ENCODE measurements at regions not wholly inside any gene's neighbourhood (a gene's known extent, or its start where the extent isn't known, plus 50 kb on each side); places are given as distances from the start of the nearest gene placed in this dataset.

DNA sequence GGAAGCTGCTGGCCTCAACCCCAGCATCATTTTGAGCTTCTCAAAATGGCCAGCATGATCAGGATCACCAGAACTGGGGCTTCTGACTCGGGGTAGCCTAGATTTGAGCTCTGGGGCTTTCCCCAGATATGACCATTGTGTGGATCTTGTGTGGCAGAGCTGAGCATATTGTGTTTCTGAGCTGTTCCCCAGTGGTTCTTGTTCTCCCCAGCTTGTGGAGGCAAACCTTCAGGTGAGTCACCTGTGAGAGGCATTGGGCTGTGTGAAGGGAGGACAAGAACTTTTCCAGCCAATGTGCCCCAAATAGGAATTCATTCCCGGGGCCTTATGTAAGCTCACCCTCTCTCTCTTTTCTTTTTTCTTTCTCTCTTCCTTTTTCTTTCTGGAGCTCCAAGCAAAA lies 80.7 kb upstream of the PITX1 start:
- Histone ChIP-seq H2AFZ (ENCODE audit: low read depth) (no peak overlapping the region), H3K36me3 (replicated peaks in 1 of 2; ENCODE audit: control insufficient read depth in 1 of 2, insufficient read depth in 2 of 2, low read length in 1 of 2) (no peaks in the 10 kb centered on the region), H3K9me3 (no peaks in the 10 kb centered on the region), H3K27ac (ENCODE audit: low read depth in 2 of 2, low read length in 1 of 2) (no peak overlapping the region), H4K20me1 (ENCODE audit: insufficient read depth) (no peaks in the 10 kb centered on the region), H3K9ac (no peak overlapping the region), H3F3A (replicated peaks; ENCODE audit: insufficient read depth) (no peaks in the 10 kb centered on the region), H3K27me3 (ENCODE audit: insufficient read depth) (peaks cover 5% of the 10 kb centered on the region; the same call in 1 of the 2 replicates), H3K4me1 (ENCODE audit: control insufficient read depth in 1 of 2, insufficient read depth in 2 of 2, low read depth in 1 of 2, low read length in 1 of 2) (no peaks in the 10 kb centered on the region; a peak in 1 of 4 replicates), H3K4me2 (no peak overlapping the region), H3K79me2 (ENCODE audit: insufficient read depth) (no peaks in the 10 kb centered on the region), H3K9me2 (no peaks in the 10 kb centered on the region), H3K4me3 (ENCODE audit: low read depth in 2 of 2, low read length in 1 of 2) (no peak overlapping the region)
- CTCF ChIA-PET: interaction anchor here (0.6 to 0.8 kb wide), 2 partner anchors 15 to 164 kb away, joined by 3 read pairs; no protein-coding TSS in a partner anchor
- whole genome bisulfite sequencing (ENCODE audit: low lambda C conversion rate): 36% methylated on average over 2 of the region's 2 CpGs
- TF ChIP-seq CHD2 (IDR thresholded peaks at IDR 0.05; ENCODE audit: low read length, partially characterized antibody) (no peak), TAF1 (IDR thresholded peaks at IDR 0.05; ENCODE audit: borderline replicate concordance, low read depth, low read length) (no peak), POLR2AphosphoS5 (IDR thresholded peaks at IDR 0.05; ENCODE audit: low read depth, low read length) (no peak), RXRA (IDR thresholded peaks at IDR 0.05; ENCODE audit: borderline replicate concordance, low read depth) (no peak), RFX5 (IDR thresholded peaks at IDR 0.05; ENCODE audit: low read length) (no peak), SIN3A (IDR thresholded peaks at IDR 0.05; ENCODE audit: borderline replicate concordance, low read depth, low read length) (no peak), RCOR1 (IDR thresholded peaks at IDR 0.05; ENCODE audit: low read length) (no peak), EZH2phosphoT487 (IDR thresholded peaks at IDR 0.05; ENCODE audit: borderline replicate concordance, low read depth) (no peak), NRF1 (IDR thresholded peaks at IDR 0.05; ENCODE audit: low read depth, low read length) (no peak), SMC3 (IDR thresholded peaks at IDR 0.05; ENCODE audit: low read depth, low read length) (no peak), TCF12 (IDR thresholded peaks at IDR 0.05) (no peak), FOSL2 (IDR thresholded peaks at IDR 0.05; ENCODE audit: borderline replicate concordance, low read depth) (no peak), MEF2A (IDR thresholded peaks at IDR 0.05; ENCODE audit: borderline replicate concordance, low read depth) (no peak), ELF1 (IDR thresholded peaks at IDR 0.05) (no peak), JUND (IDR thresholded peaks at IDR 0.05) (no peak), YY1 (IDR thresholded peaks at IDR 0.05; ENCODE audit: low read depth) (no peak), PBX3 (IDR thresholded peaks at IDR 0.05) (no peak), GABPA (IDR thresholded peaks at IDR 0.05; ENCODE audit: low read depth) (no peak)
- TF ChIP-seq, protein P1, sequence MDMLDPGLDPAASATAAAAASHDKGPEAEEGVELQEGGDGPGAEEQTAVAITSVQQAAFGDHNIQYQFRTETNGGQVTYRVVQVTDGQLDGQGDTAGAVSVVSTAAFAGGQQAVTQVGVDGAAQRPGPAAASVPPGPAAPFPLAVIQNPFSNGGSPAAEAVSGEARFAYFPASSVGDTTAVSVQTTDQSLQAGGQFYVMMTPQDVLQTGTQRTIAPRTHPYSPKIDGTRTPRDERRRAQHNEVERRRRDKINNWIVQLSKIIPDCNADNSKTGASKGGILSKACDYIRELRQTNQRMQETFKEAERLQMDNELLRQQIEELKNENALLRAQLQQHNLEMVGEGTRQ (IDR thresholded peaks at IDR 0.05; ENCODE audit: borderline replicate concordance, low read depth, low read length): no peak
- TF ChIP-seq, protein P2, sequence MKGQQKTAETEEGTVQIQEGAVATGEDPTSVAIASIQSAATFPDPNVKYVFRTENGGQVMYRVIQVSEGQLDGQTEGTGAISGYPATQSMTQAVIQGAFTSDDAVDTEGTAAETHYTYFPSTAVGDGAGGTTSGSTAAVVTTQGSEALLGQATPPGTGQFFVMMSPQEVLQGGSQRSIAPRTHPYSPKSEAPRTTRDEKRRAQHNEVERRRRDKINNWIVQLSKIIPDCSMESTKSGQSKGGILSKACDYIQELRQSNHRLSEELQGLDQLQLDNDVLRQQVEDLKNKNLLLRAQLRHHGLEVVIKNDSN (IDR thresholded peaks at IDR 0.05; ENCODE audit: borderline replicate concordance, low read depth): no peak
- POLR2A ChIA-PET: interaction anchor here (1.3 kb wide), 1 partner anchor 9 kb away, joined by 4 read pairs; no protein-coding TSS in a partner anchor
- no peak for DNase-seq
